BJ (cell line): ENCODE measurements at regions not wholly inside any gene's neighbourhood (a gene's known extent, or its start where the extent isn't known, plus 50 kb on each side); places are given as distances from the start of the nearest gene placed in this dataset.

Experiments
- CTCF ChIA-PET: fragments of 350-600 bp; formaldehyde crosslinking; extraction: SDS; loops from one replicate; lab custom pipeline; 2021; ENCODE audit warnings: antibody characterized with exemption, inconsistent platforms; lab: Yijun Ruan, JAX
- POLR2A ChIA-PET: fragments of 300-600 bp; sonication (Branson Sonifier 250); formaldehyde crosslinking; extraction: SDS; loops from one replicate; lab custom pipeline; 2021; ENCODE audit warnings: antibody characterized with exemption; lab: Charles Lee
- DNase-seq: peaks from one replicate; pipeline ENCODE4 v3.0.0-alpha.2; 2011; ENCODE audit warnings: low read depth
- H3K27me3 ChIP-seq: 2 replicates; pipeline ENCODE4 v1.6.0; 2011; ENCODE audit warnings: low read length; ENCODE audit not compliant: control insufficient read depth, insufficient read depth
- H3K36me3 ChIP-seq: 2 replicates; pipeline ENCODE4 v1.5.1; 2011; ENCODE audit warnings: low read length; ENCODE audit not compliant: control insufficient read depth, insufficient read depth
- H3K4me3 ChIP-seq: 2 replicates; pipeline ENCODE4 v1.5.1; 2011; ENCODE audit warnings: low read depth, mild to moderate bottlenecking, control low read depth, low read length
- CTCF ChIP-seq: IDR thresholded peaks from 2 replicates; pipeline ENCODE4 v1.5.1; 2011; ENCODE audit warnings: low read depth, mild to moderate bottlenecking, control low read depth, inconsistent platforms, low read length, moderate library complexity; ENCODE audit not compliant: insufficient read depth

GRCh38 chr2:167790189-167790588, 457.2 kb downstream of the STK39 start:
- Histone ChIP-seq H3K4me3 (no peak overlapping the region), H3K27me3 (no peaks in the 10 kb centered on the region), H3K36me3 (no peaks in the 10 kb centered on the region)
- no peak for DNase-seq
- TF ChIP-seq CTCF, result no peak
- ChIA-PET POLR2A (no interaction called here), CTCF (no interaction called here)

GRCh38 chr2:167787562-167787961, 459.8 kb downstream of the STK39 start:
- no peak overlapping the region for H3K4me3 ChIP-seq
- ChIA-PET POLR2A (no interaction called here), CTCF (no interaction called here)
- TF ChIP-seq CTCF, result no peak
- no peaks in the 10 kb centered on the region for H3K36me3 ChIP-seq
- no peak for DNase-seq
- no peaks in the 10 kb centered on the region for H3K27me3 ChIP-seq

GRCh38 chr2:167787021-167787420, 460.4 kb downstream of the STK39 start:
- ChIA-PET POLR2A (no interaction called here), CTCF (no interaction called here)
- H3K4me3 ChIP-seq, result no peak overlapping the region
- H3K27me3 ChIP-seq, result no peaks in the 10 kb centered on the region
- H3K36me3 ChIP-seq, result no peaks in the 10 kb centered on the region
- DNase-seq, result no peak
- TF ChIP-seq CTCF, result no peak

- Histone ChIP-seq H3K27me3 (no peaks in the 10 kb centered on the region), H3K36me3 (no peaks in the 10 kb centered on the region), H3K4me3 (no peak overlapping the region)
- no peak for DNase-seq
- ChIA-PET CTCF (no interaction called here), POLR2A (interaction anchor here (0.7 kb wide), 1 partner anchor 12 kb away, joined by 4 read pairs; no protein-coding TSS in a partner anchor)
- no peak for TF ChIP-seq CTCF
These were observed 461.7 kb downstream of the STK39 start for GRCh38 chr2:167785606-167786216.

- no peak for TF ChIP-seq CTCF
- H3K27me3 ChIP-seq, result no peaks in the 10 kb centered on the region
- H3K36me3 ChIP-seq, result no peaks in the 10 kb centered on the region
- no peak for DNase-seq
- no peak overlapping the region for H3K4me3 ChIP-seq
- POLR2A ChIA-PET, result no interaction called here
- CTCF ChIA-PET, result interaction anchor here (0.7 to 1.4 kb wide), 2 partner anchors 15 to 335 kb away, joined by 3 to 4 read pairs; no protein-coding TSS in a partner anchor
These were observed 463.3 kb downstream of the STK39 start for GRCh38 chr2:167784084-167784425.
